ENCODE measurements at regions not wholly inside any gene's neighbourhood (a gene's known extent, or its start where the extent isn't known, plus 50 kb on each side); places are given as distances from the start of the nearest gene placed in this dataset.

DNA sequence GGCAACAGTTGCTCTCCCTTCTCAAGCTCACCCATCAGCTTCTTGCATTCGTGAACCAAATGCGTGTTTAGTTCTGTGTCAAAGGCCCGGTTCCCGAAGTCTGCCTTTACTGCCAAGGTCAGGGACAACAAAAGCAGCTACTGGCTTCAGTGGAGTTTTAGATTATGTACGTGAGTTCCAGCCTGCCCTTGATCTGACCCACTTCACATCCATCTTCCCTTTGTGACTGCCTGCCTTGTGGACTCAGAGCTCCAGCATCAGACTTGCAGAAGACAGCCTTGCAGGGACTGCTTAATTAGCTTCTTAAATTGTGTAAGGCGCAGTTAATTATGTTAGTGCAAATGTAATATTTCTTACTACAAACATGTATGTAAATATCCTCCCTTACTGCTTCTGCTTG, 774.7 kb upstream of the EDIL3 start:
- H3K27me3 Mint-ChIP-seq: peaks cover 20% of the 10 kb centered on the region
- TF ChIP-seq, protein P1, sequence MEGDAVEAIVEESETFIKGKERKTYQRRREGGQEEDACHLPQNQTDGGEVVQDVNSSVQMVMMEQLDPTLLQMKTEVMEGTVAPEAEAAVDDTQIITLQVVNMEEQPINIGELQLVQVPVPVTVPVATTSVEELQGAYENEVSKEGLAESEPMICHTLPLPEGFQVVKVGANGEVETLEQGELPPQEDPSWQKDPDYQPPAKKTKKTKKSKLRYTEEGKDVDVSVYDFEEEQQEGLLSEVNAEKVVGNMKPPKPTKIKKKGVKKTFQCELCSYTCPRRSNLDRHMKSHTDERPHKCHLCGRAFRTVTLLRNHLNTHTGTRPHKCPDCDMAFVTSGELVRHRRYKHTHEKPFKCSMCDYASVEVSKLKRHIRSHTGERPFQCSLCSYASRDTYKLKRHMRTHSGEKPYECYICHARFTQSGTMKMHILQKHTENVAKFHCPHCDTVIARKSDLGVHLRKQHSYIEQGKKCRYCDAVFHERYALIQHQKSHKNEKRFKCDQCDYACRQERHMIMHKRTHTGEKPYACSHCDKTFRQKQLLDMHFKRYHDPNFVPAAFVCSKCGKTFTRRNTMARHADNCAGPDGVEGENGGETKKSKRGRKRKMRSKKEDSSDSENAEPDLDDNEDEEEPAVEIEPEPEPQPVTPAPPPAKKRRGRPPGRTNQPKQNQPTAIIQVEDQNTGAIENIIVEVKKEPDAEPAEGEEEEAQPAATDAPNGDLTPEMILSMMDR (IDR thresholded peaks at IDR 0.05; ENCODE audit: unreplicated experiment): no peak
- no peak for DNase-seq (ENCODE audit: low spot score, unreplicated experiment)
- peaks cover 17% of the 10 kb centered on the region for H3K4me1 Mint-ChIP-seq (ENCODE audit: low read depth)
- H3K4me3 Mint-ChIP-seq (ENCODE audit: low read depth): no peak overlapping the region
- H3K36me3 Mint-ChIP-seq (ENCODE audit: insufficient read depth): no peaks in the 10 kb centered on the region
- no peak overlapping the region for H3K27ac Mint-ChIP-seq
- no peaks in the 10 kb centered on the region for H3K9me3 Mint-ChIP-seq (ENCODE audit: low read depth)

- Mint-ChIP-seq H3K4me1 (ENCODE audit: low read depth) (no peaks in the 10 kb centered on the region), H3K27ac (no peak overlapping the region), H3K4me3 (ENCODE audit: low read depth) (no peak overlapping the region), H3K36me3 (ENCODE audit: insufficient read depth) (no peaks in the 10 kb centered on the region), H3K27me3 (peaks cover 2% of the 10 kb centered on the region), H3K9me3 (ENCODE audit: low read depth) (peaks cover 8% of the 10 kb centered on the region)
- no peak for DNase-seq (ENCODE audit: low spot score, unreplicated experiment)
- TF ChIP-seq, protein P1 (IDR thresholded peaks at IDR 0.05; ENCODE audit: unreplicated experiment): no peak
These were observed 783.8 kb upstream of the EDIL3 start for GRCh38 chr5:85168474-85168873.

GRCh38 chr5:85170183-85170582, 785.5 kb upstream of the EDIL3 start:
- Mint-ChIP-seq H3K27ac (no peak overlapping the region), H3K4me1 (ENCODE audit: low read depth) (no peaks in the 10 kb centered on the region), H3K36me3 (ENCODE audit: insufficient read depth) (no peaks in the 10 kb centered on the region), H3K4me3 (ENCODE audit: low read depth) (no peak overlapping the region), H3K9me3 (ENCODE audit: low read depth) (peaks cover 8% of the 10 kb centered on the region), H3K27me3 (no peaks in the 10 kb centered on the region)
- DNase-seq (ENCODE audit: low spot score, unreplicated experiment): no peak
- TF ChIP-seq, protein P1 (IDR thresholded peaks at IDR 0.05; ENCODE audit: unreplicated experiment): no peak

DNA sequence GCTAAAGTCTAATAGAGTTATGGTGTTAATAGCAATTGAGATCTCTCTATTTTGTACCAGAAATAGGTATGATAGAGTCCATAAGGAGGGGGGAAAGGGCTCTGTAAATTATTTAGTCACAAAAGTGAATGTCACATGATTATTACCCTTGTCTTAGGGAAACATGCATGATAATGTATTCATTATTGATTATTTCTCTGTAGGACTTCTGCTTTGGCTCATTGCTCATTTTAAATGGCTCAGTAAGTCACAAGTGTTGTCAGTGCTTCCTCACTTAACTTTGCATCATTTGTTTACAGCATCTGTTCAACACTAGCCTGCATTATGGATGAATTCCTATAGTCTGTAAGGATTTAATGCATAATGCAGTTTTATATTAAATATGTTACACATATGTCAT, 788.8 kb upstream of the EDIL3 start:
- Mint-ChIP-seq H3K4me3 (ENCODE audit: low read depth) (no peak overlapping the region), H3K27ac (no peak overlapping the region), H3K4me1 (ENCODE audit: low read depth) (no peaks in the 10 kb centered on the region), H3K27me3 (no peaks in the 10 kb centered on the region), H3K9me3 (ENCODE audit: low read depth) (no peaks in the 10 kb centered on the region), H3K36me3 (ENCODE audit: insufficient read depth) (no peaks in the 10 kb centered on the region)
- TF ChIP-seq, protein P1 (IDR thresholded peaks at IDR 0.05; ENCODE audit: unreplicated experiment): no peak
- DNase-seq (ENCODE audit: low spot score, unreplicated experiment): no peak

DNA sequence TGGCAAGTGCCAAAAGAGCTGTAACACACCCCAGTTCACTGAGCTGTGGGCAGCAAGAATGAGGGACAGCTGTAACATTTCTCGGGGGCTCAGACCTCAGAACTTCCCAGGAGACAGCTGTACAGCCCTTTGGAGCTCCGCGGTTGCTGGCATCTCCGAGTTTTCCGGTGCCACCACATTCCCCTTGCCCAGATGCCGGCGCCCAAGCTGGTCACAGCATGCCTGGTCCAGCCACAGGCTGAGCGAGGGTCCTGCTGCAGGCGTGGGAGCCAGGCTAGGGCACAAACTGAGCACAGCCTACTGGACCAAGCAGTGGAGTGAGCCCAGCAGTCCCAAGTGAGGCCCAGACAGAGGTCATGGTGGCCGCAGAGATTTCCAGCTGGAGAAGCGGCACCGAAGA, 797.7 kb upstream of the EDIL3 start:
- Mint-ChIP-seq H3K4me3 (ENCODE audit: low read depth) (no peak overlapping the region), H3K9me3 (ENCODE audit: low read depth) (no peaks in the 10 kb centered on the region), H3K27ac (no peak overlapping the region), H3K4me1 (ENCODE audit: low read depth) (no peaks in the 10 kb centered on the region), H3K27me3 (no peaks in the 10 kb centered on the region), H3K36me3 (ENCODE audit: insufficient read depth) (no peaks in the 10 kb centered on the region)
- TF ChIP-seq, protein P1 (IDR thresholded peaks at IDR 0.05; ENCODE audit: unreplicated experiment): no peak
- DNase-seq (ENCODE audit: low spot score, unreplicated experiment): no peak

Data from progenitor cell of endocrine pancreas (in vitro differentiated cells).